ENCODE measurements at regions not wholly inside any gene's neighbourhood (a gene's known extent, or its start where the extent isn't known, plus 50 kb on each side); places are given as distances from the start of the nearest gene placed in this dataset.

DNA sequence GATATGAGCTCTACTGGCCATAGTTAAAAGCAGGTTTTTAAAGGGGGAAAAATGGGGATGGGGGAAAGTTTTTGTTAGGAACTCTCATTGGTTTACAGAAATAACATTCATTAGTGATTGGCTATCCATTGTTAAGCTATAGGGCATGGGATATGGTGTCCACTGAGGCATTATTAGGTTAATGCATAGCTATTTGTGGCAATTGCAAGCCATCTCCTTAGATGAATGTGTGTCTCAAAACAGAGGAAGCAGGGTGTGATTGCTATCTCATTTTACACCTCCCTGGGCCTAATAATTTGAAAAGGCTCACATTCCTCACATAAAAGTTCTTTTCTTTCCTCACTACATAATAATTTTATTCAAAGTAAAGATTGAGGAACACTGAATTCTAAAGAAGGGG is 396.6 kb downstream of the TAFA4 start:
- Histone ChIP-seq H3K14ac (ENCODE audit: low read length) (no peak overlapping the region), H2BK5ac (ENCODE audit: low read length) (no peak overlapping the region), H4K91ac (ENCODE audit: low read depth, low read length, poor library complexity) (no peak overlapping the region), H3K4me2 (ENCODE audit: insufficient read depth, low read length, poor library complexity, severe bottlenecking) (no peak overlapping the region), H3K4ac (ENCODE audit: low read length) (no peak overlapping the region), H2AK5ac (ENCODE audit: low read depth, low read length) (no peak overlapping the region), H3K9me3 (replicated peaks in 1 of 2; ENCODE audit: control insufficient read depth in 2 of 2, insufficient read depth in 1 of 2, low read depth in 1 of 2, low read length in 2 of 2) (no peaks in the 10 kb centered on the region), H3K4me1 (ENCODE audit: control insufficient read depth in 2 of 2, insufficient read depth in 1 of 2, low read depth in 1 of 2, low read length in 2 of 2) (peaks cover 0 to 2% of the 10 kb centered on the region in 2 donors), H3K79me1 (ENCODE audit: low read depth, low read length) (no peaks in the 10 kb centered on the region), H2BK120ac (ENCODE audit: low read depth, low read length) (no peak overlapping the region), H3K18ac (ENCODE audit: low read length) (no peak overlapping the region), H2BK12ac (ENCODE audit: low read length) (no peak overlapping the region), H2AFZ (ENCODE audit: low read length) (no peak overlapping the region), H3K23ac (ENCODE audit: low read depth, low read length, poor library complexity) (no peak overlapping the region), H3K4me3 (ENCODE audit: low read length in 2 of 2) (no peak overlapping the region), H3K9ac (ENCODE audit: low read depth, low read length, poor library complexity) (no peak overlapping the region), H4K8ac (ENCODE audit: low read depth, low read length) (no peak overlapping the region), H3K27ac (replicated peaks; ENCODE audit: low read length) (no peak overlapping the region), H3K36me3 (replicated peaks in 1 of 2; ENCODE audit: control insufficient read depth in 2 of 2, insufficient read depth in 2 of 2, low read length in 2 of 2) (no peaks in the 10 kb centered on the region), H2BK15ac (ENCODE audit: low read length) (no peak overlapping the region), H3K27me3 (ENCODE audit: control insufficient read depth in 3 of 3, insufficient read depth in 3 of 3, low read depth in 1 of 3, low read length in 3 of 3) (no peaks in the 10 kb centered on the region)
- DNase-seq (ENCODE audit: low spot score): no peak

DNA sequence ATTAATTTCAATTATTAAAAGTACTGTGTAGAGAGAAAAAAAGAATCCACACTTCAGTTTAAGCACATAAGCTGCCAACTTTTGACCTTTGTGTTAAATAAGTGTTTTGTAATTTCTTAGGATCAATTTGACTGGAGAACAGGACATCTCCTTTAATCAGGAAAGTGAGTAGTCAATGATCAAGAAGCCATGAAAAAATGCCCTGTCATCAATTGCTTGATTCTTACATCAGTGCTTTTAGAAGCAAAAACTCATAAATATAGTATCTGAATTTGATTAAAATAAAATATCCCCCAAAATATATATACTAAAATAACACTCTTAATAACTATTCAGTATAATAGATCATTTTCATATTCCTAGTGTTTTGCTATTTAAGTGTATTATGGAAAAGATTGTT is 409.0 kb downstream of the TAFA4 start:
- Histone ChIP-seq H3K36me3 (replicated peaks in 1 of 2; ENCODE audit: control insufficient read depth in 2 of 2, insufficient read depth in 2 of 2, low read length in 2 of 2) (no peaks in the 10 kb centered on the region), H2AFZ (ENCODE audit: low read length) (no peak overlapping the region), H2BK15ac (ENCODE audit: low read length) (no peak overlapping the region), H3K23ac (ENCODE audit: low read depth, low read length, poor library complexity) (no peak overlapping the region), H3K4me1 (ENCODE audit: control insufficient read depth in 2 of 2, insufficient read depth in 1 of 2, low read depth in 1 of 2, low read length in 2 of 2) (no peaks in the 10 kb centered on the region), H3K9ac (ENCODE audit: low read depth, low read length, poor library complexity) (no peak overlapping the region), H4K91ac (ENCODE audit: low read depth, low read length, poor library complexity) (no peak overlapping the region), H3K4me3 (ENCODE audit: low read length in 2 of 2) (no peak overlapping the region), H3K4me2 (ENCODE audit: insufficient read depth, low read length, poor library complexity, severe bottlenecking) (no peak overlapping the region), H3K4ac (ENCODE audit: low read length) (no peak overlapping the region), H3K79me1 (ENCODE audit: low read depth, low read length) (no peaks in the 10 kb centered on the region), H3K14ac (ENCODE audit: low read length) (no peak overlapping the region), H4K8ac (ENCODE audit: low read depth, low read length) (no peak overlapping the region), H2BK5ac (ENCODE audit: low read length) (no peak overlapping the region), H2BK120ac (ENCODE audit: low read depth, low read length) (no peak overlapping the region), H2AK5ac (ENCODE audit: low read depth, low read length) (no peak overlapping the region), H3K27me3 (ENCODE audit: control insufficient read depth in 3 of 3, insufficient read depth in 3 of 3, low read depth in 1 of 3, low read length in 3 of 3) (no peaks in the 10 kb centered on the region), H3K18ac (ENCODE audit: low read length) (no peak overlapping the region), H2BK12ac (ENCODE audit: low read length) (no peak overlapping the region), H3K9me3 (replicated peaks in 1 of 2; ENCODE audit: control insufficient read depth in 2 of 2, insufficient read depth in 1 of 2, low read depth in 1 of 2, low read length in 2 of 2) (no peaks in the 10 kb centered on the region), H3K27ac (replicated peaks; ENCODE audit: low read length) (no peak overlapping the region)
- no peak for DNase-seq (ENCODE audit: low spot score)

DNA sequence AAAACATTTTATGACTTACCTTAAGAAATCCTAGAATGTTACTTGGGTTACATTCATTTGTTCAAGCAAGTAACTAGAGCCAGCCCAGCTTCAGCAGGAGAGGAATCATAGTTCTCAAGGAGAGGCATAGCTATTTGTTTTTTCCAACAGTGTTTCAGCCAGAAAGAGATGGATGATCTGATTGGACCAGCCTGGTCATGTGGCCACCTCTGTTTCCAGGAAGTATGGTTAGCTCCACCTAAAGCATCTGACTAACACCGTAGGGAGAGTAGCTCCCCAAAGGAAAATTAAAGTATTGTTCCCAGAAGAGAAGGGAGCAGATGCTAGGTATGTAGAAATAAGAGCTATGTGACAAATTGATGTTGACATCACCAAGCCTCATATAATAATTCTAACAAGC is 417.1 kb downstream of the TAFA4 start:
- DNase-seq (ENCODE audit: low spot score): no peak
- Histone ChIP-seq H3K18ac (ENCODE audit: low read length) (no peak overlapping the region), H4K91ac (ENCODE audit: low read depth, low read length, poor library complexity) (no peak overlapping the region), H4K8ac (ENCODE audit: low read depth, low read length) (no peak overlapping the region), H2BK12ac (ENCODE audit: low read length) (no peak overlapping the region), H2AK5ac (ENCODE audit: low read depth, low read length) (no peak overlapping the region), H3K23ac (ENCODE audit: low read depth, low read length, poor library complexity) (no peak overlapping the region), H3K14ac (ENCODE audit: low read length) (no peak overlapping the region), H3K4me2 (ENCODE audit: insufficient read depth, low read length, poor library complexity, severe bottlenecking) (no peak overlapping the region), H2BK15ac (ENCODE audit: low read length) (no peak overlapping the region), H3K79me1 (ENCODE audit: low read depth, low read length) (no peaks in the 10 kb centered on the region), H3K9me3 (replicated peaks in 1 of 2; ENCODE audit: control insufficient read depth in 2 of 2, insufficient read depth in 1 of 2, low read depth in 1 of 2, low read length in 2 of 2) (no peaks in the 10 kb centered on the region), H3K36me3 (replicated peaks in 1 of 2; ENCODE audit: control insufficient read depth in 2 of 2, insufficient read depth in 2 of 2, low read length in 2 of 2) (no peaks in the 10 kb centered on the region), H3K4me3 (ENCODE audit: low read length in 2 of 2) (no peak overlapping the region), H3K4ac (ENCODE audit: low read length) (no peak overlapping the region), H3K27ac (replicated peaks; ENCODE audit: low read length) (no peak overlapping the region), H2AFZ (ENCODE audit: low read length) (peak overlapping the region; percentile 59), H2BK120ac (ENCODE audit: low read depth, low read length) (no peak overlapping the region), H3K4me1 (ENCODE audit: control insufficient read depth in 2 of 2, insufficient read depth in 1 of 2, low read depth in 1 of 2, low read length in 2 of 2) (no peaks in the 10 kb centered on the region), H3K9ac (ENCODE audit: low read depth, low read length, poor library complexity) (no peak overlapping the region), H2BK5ac (ENCODE audit: low read length) (no peak overlapping the region), H3K27me3 (ENCODE audit: control insufficient read depth in 3 of 3, insufficient read depth in 3 of 3, low read depth in 1 of 3, low read length in 3 of 3) (no peaks in the 10 kb centered on the region)
- WGBS, 2 donors (ENCODE audit: extremely low coverage in 2 of 2, insufficient read length in 2 of 2, insufficient replicate concordance in 1 of 2): no CpG with 5 or more reads among the region's 1 CpG

DNA sequence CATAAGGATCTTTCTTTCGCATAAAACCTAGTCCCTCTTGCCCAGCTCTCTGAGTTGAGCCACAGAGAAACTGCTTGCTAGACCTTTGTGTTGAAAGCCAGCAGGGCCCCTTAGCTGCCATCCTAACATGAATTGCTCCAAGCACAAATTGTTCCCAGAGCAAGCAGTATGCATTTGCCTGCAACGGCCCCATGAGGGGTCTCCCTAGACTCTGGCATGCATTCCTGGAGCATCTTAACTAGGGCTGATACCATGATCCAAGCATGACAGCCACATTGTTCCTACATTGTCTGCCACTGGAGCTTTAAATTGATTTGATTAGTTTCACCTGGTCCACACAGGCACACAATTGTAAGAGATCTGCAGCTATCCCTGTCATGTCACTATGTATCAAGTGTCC is 428.1 kb downstream of the TAFA4 start:
- Histone ChIP-seq H3K36me3 (replicated peaks in 1 of 2; ENCODE audit: control insufficient read depth in 2 of 2, insufficient read depth in 2 of 2, low read length in 2 of 2) (no peaks in the 10 kb centered on the region), H3K9ac (ENCODE audit: low read depth, low read length, poor library complexity) (no peak overlapping the region), H2AK5ac (ENCODE audit: low read depth, low read length) (no peak overlapping the region), H2BK5ac (ENCODE audit: low read length) (no peak overlapping the region), H4K91ac (ENCODE audit: low read depth, low read length, poor library complexity) (no peak overlapping the region), H3K18ac (ENCODE audit: low read length) (no peak overlapping the region), H3K4me3 (ENCODE audit: low read length in 2 of 2) (no peak overlapping the region), H2AFZ (ENCODE audit: low read length) (no peak overlapping the region), H3K27ac (replicated peaks; ENCODE audit: low read length) (no peak overlapping the region), H3K9me3 (replicated peaks in 1 of 2; ENCODE audit: control insufficient read depth in 2 of 2, insufficient read depth in 1 of 2, low read depth in 1 of 2, low read length in 2 of 2) (no peaks in the 10 kb centered on the region), H3K4ac (ENCODE audit: low read length) (no peak overlapping the region), H2BK120ac (ENCODE audit: low read depth, low read length) (no peak overlapping the region), H2BK15ac (ENCODE audit: low read length) (no peak overlapping the region), H3K4me2 (ENCODE audit: insufficient read depth, low read length, poor library complexity, severe bottlenecking) (no peak overlapping the region), H2BK12ac (ENCODE audit: low read length) (no peak overlapping the region), H3K4me1 (ENCODE audit: control insufficient read depth in 2 of 2, insufficient read depth in 1 of 2, low read depth in 1 of 2, low read length in 2 of 2) (peaks cover 0 to 2% of the 10 kb centered on the region in 2 donors), H3K23ac (ENCODE audit: low read depth, low read length, poor library complexity) (no peak overlapping the region), H3K79me1 (ENCODE audit: low read depth, low read length) (no peaks in the 10 kb centered on the region), H3K27me3 (ENCODE audit: control insufficient read depth in 3 of 3, insufficient read depth in 3 of 3, low read depth in 1 of 3, low read length in 3 of 3) (no peaks in the 10 kb centered on the region), H4K8ac (ENCODE audit: low read depth, low read length) (no peak overlapping the region), H3K14ac (ENCODE audit: low read length) (no peak overlapping the region)
- peak; percentile 21 for DNase-seq (ENCODE audit: low spot score)
- WGBS, 2 donors (ENCODE audit: extremely low coverage in 2 of 2, insufficient read length in 2 of 2, insufficient replicate concordance in 1 of 2): no CpG with 5 or more reads among the region's 2 CpGs

Measured in neuronal stem cell (in vitro differentiated cells).